ENCODE measurements at regions not wholly inside any gene's neighbourhood (a gene's known extent, or its start where the extent isn't known, plus 50 kb on each side); places are given as distances from the start of the nearest gene placed in this dataset.

GRCh38 chr7:40947566-40947965 is 755.3 kb downstream of the INHBA start:
- TF ChIP-seq CTCF (IDR thresholded peaks at IDR 0.05) (no peak), POLR2A (IDR thresholded peaks at IDR 0.05) (no peak)

Data from right lobe of liver (tissue), 4 donors.